MCF 10A (cell line): ENCODE measurements at regions not wholly inside any gene's neighbourhood (a gene's known extent, or its start where the extent isn't known, plus 50 kb on each side); places are given as distances from the start of the nearest gene placed in this dataset.

Experiments
- BruUV-seq: library from RNA; stranded (reverse); fragments of 400-500 nt; replicated peaks from 2 replicates; lab custom pipeline; 2021; lab: Mats Ljungman, UMichigan
- CTCF ChIA-PET: fragments of 300-600 bp; sonication (Branson Sonifier 250); formaldehyde crosslinking; extraction: SDS; loops from one replicate; lab custom pipeline; 2021; ENCODE audit warnings: antibody characterized with exemption, inconsistent platforms; lab: Yijun Ruan, JAX
- POLR2A ChIA-PET: fragments of 300-600, 350-650 bp; sonication (Branson Sonifier 250); formaldehyde crosslinking; extraction: SDS; loops from one replicate; lab custom pipeline; 2020; ENCODE audit warnings: antibody characterized with exemption, inconsistent platforms; lab: Yijun Ruan, JAX
- DNase-seq: peaks from one replicate; pipeline ENCODE4 v3.0.0-alpha.2; 2018; ENCODE audit not compliant: unreplicated experiment
- H3K27ac Mint-ChIP-seq: one replicate; pipeline ENCODE4 v1.8.0; 2022; ENCODE audit warnings: mild to moderate bottlenecking, low read depth, mixed read lengths; ENCODE audit not compliant: unreplicated experiment
- H3K27me3 Mint-ChIP-seq: one replicate; pipeline ENCODE4 v1.8.0; 2022; ENCODE audit warnings: mixed read lengths; ENCODE audit not compliant: insufficient read depth, unreplicated experiment
- H3K36me3 Mint-ChIP-seq: one replicate; pipeline ENCODE4 v1.8.0; 2022; ENCODE audit warnings: mild to moderate bottlenecking, moderate library complexity, mixed read lengths; ENCODE audit not compliant: insufficient read depth, unreplicated experiment
- H3K4me1 Mint-ChIP-seq: one replicate; pipeline ENCODE4 v1.8.0; 2022; ENCODE audit warnings: mixed read lengths; ENCODE audit not compliant: insufficient read depth, unreplicated experiment
- H3K4me3 Mint-ChIP-seq: one replicate; pipeline ENCODE4 v1.8.0; 2022; ENCODE audit warnings: mild to moderate bottlenecking, moderate library complexity, mixed read lengths; ENCODE audit not compliant: unreplicated experiment
- H3K9me3 Mint-ChIP-seq: one replicate; pipeline ENCODE4 v1.8.0; 2022; ENCODE audit warnings: mixed read lengths; ENCODE audit not compliant: unreplicated experiment
- CTCF ChIP-seq: fragments of 200-600 bp; IDR thresholded peaks from one replicate; pipeline ENCODE4 v1.8.0; 2022; ENCODE audit warnings: antibody characterized with exemption, mild to moderate bottlenecking; ENCODE audit not compliant: unreplicated experiment
- intact Hi-C: fragments of 100-400 bp; cut with micrococcal nuclease; formaldehyde crosslinking; loops from 2 replicates; pipeline ENCODE4 v1.14.1; 2022

GRCh38 chr1:238624776-238625175 lies 734.1 kb upstream of the ZP4 start:
- ChIA-PET POLR2A (no interaction called here), CTCF (interaction anchor here (0.6 to 1.7 kb wide), 2 partner anchors 8 to 1461 kb away, joined by 3 to 4 read pairs; no protein-coding TSS in a partner anchor)
- BruUV-seq, result no TSS peak
- H3K27ac Mint-ChIP-seq, result no peak overlapping the region
- intact Hi-C loops, result no loop called here
- DNase-seq, result peak; percentile 66
- peaks cover 29% of the 10 kb centered on the region for H3K4me1 Mint-ChIP-seq
- H3K4me3 Mint-ChIP-seq, result no peak overlapping the region
- H3K36me3 Mint-ChIP-seq, result no peaks in the 10 kb centered on the region
- no peaks in the 10 kb centered on the region for H3K9me3 Mint-ChIP-seq
- TF ChIP-seq CTCF, result no peak
- H3K27me3 Mint-ChIP-seq, result no peaks in the 10 kb centered on the region

GRCh38 chr1:238621405-238621804 lies 730.7 kb upstream of the ZP4 start:
- no TSS peak for BruUV-seq
- no peaks in the 10 kb centered on the region for H3K9me3 Mint-ChIP-seq
- no peak for TF ChIP-seq CTCF
- ChIA-PET CTCF (interaction anchor here (0.6 kb wide), 1 partner anchor 220 kb away, joined by 3 read pairs; no protein-coding TSS in a partner anchor), POLR2A (no interaction called here)
- H3K27me3 Mint-ChIP-seq, result no peaks in the 10 kb centered on the region
- H3K27ac Mint-ChIP-seq, result no peak overlapping the region
- intact Hi-C loops, result no loop called here
- DNase-seq, result no peak
- no peak overlapping the region for H3K4me3 Mint-ChIP-seq
- H3K36me3 Mint-ChIP-seq, result no peaks in the 10 kb centered on the region
- peaks cover 12% of the 10 kb centered on the region for H3K4me1 Mint-ChIP-seq

GRCh38 chr1:238619652-238620051 lies 728.9 kb upstream of the ZP4 start:
- no peak overlapping the region for H3K4me3 Mint-ChIP-seq
- DNase-seq, result no peak
- no peaks in the 10 kb centered on the region for H3K36me3 Mint-ChIP-seq
- no TSS peak for BruUV-seq
- no peak for TF ChIP-seq CTCF
- H3K4me1 Mint-ChIP-seq, result peaks cover 6% of the 10 kb centered on the region
- no peaks in the 10 kb centered on the region for H3K9me3 Mint-ChIP-seq
- intact Hi-C loops, result no loop called here
- ChIA-PET CTCF (interaction anchor here (0.6 to 1.7 kb wide), 4 partner anchors 8 to 812 kb away, joined by 3 to 8 read pairs (median 4); no protein-coding TSS in a partner anchor), POLR2A (interaction anchor here (0.7 kb wide), 2 partner anchors 142 to 304 kb away, joined by 3 to 4 read pairs; no protein-coding TSS in a partner anchor)
- no peaks in the 10 kb centered on the region for H3K27me3 Mint-ChIP-seq
- H3K27ac Mint-ChIP-seq, result no peak overlapping the region

DNA sequence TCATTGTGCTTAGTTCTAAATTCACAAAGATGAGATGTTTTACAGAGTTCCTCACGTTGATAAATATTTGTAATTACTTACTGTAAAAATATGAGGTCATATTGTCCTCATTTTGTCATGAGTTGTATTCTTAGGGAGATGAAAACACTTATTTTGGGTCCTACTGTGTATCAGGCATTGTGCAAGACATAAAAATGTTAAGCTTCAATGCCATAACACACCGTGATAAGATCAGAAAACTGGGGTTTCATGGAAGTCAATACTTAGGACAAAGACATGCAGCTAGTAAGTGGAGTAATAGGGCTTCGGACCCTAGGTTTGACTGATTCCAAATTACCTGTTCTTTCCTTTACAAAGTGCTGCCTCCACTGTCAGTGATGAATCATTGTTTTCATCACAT lies 720.7 kb upstream of the ZP4 start:
- ChIA-PET POLR2A (interaction anchor here (0.7 to 0.8 kb wide), 3 partner anchors 41 to 1281 kb away, joined by 3 read pairs; no protein-coding TSS in a partner anchor), CTCF (interaction anchor here (1.1 kb wide), 1 partner anchor 8 kb away, joined by 6 read pairs; no protein-coding TSS in a partner anchor)
- Mint-ChIP-seq H3K36me3 (no peaks in the 10 kb centered on the region), H3K4me3 (no peak overlapping the region), H3K4me1 (peaks cover 17% of the 10 kb centered on the region), H3K27me3 (no peaks in the 10 kb centered on the region), H3K27ac (no peak overlapping the region), H3K9me3 (no peaks in the 10 kb centered on the region)
- no TSS peak for BruUV-seq
- intact Hi-C loops, result no loop called here
- DNase-seq, result peak; percentile 26
- TF ChIP-seq CTCF, result no peak
